Keratinocyte (primary cell): ENCODE measurements at regions not wholly inside any gene's neighbourhood (a gene's known extent, or its start where the extent isn't known, plus 50 kb on each side); places are given as distances from the start of the nearest gene placed in this dataset.

Experiments used
- DNase-seq: peaks from one replicate; pipeline ENCODE4 v3.0.0-alpha.2; 2011; ENCODE audit warnings: low read depth, missing footprints, low spot score
- FAIRE-seq: peaks from 2 replicates; lab custom pipeline; 2011; peaks lifted over from hg19 to GRCh38; lab: Jason Lieb, UNC
- H2AFZ ChIP-seq: 2 replicates; pipeline ENCODE4 v1.6.0; 2012; ENCODE audit warnings: low read length, control low read depth, inconsistent platforms; ENCODE audit not compliant: control insufficient read depth
- H3K27ac ChIP-seq: 2 replicates; pipeline ENCODE4 v1.5.1; 2011; ENCODE audit warnings: low read length; ENCODE audit not compliant: control insufficient read depth, insufficient read depth
- H3K27me3 ChIP-seq: 3 replicates; pipeline ENCODE4 v1.6.0; 2011; ENCODE audit warnings: low read length; ENCODE audit not compliant: control insufficient read depth, insufficient read depth; ENCODE audit errors: extremely low read depth
- H3K36me3 ChIP-seq, 2 experiments: 2 replicates in 1 of 2; 3 replicates in 1 of 2; pipeline ENCODE4 v1.5.1; 2011; ENCODE audit warnings: low read length in 2 of 2, mild to moderate bottlenecking in 1 of 2; ENCODE audit not compliant: control insufficient read depth in 2 of 2, insufficient read depth in 2 of 2; ENCODE audit errors: extremely low read depth in 1 of 2
- H3K4me1 ChIP-seq: 3 replicates; pipeline ENCODE4 v1.5.1; 2011; ENCODE audit warnings: low read length; ENCODE audit not compliant: control insufficient read depth, insufficient read depth; ENCODE audit errors: extremely low read depth
- H3K4me2 ChIP-seq: 3 replicates; pipeline ENCODE4 v1.6.0; 2011; ENCODE audit warnings: low read depth, low read length; ENCODE audit not compliant: control insufficient read depth, insufficient read depth; ENCODE audit errors: extremely low read depth
- H3K4me3 ChIP-seq, 3 experiments: fragments of 200-600 bp in 1 of 3; sonication (generic) in 1 of 3; 2 replicates in 2 of 3; 3 replicates in 1 of 3; pipeline ENCODE4 v1.5.1; 2011 to 2016; ENCODE audit warnings: low read length in 3 of 3, mild to moderate bottlenecking in 3 of 3, control low read depth in 2 of 3, inconsistent platforms in 1 of 3, low read depth in 1 of 3, mixed read lengths in 1 of 3, mixed run types in 1 of 3, moderate library complexity in 1 of 3; ENCODE audit not compliant: control insufficient read depth in 2 of 3, insufficient read depth in 2 of 3; ENCODE audit errors: extremely low read depth in 1 of 3
- H3K79me2 ChIP-seq: 2 replicates; pipeline ENCODE4 v1.6.0; 2012; ENCODE audit warnings: low read length; ENCODE audit not compliant: control insufficient read depth, insufficient read depth
- H3K9ac ChIP-seq: 3 replicates; pipeline ENCODE4 v1.6.0; 2011; ENCODE audit warnings: low read length; ENCODE audit not compliant: control insufficient read depth, insufficient read depth; ENCODE audit errors: extremely low read depth
- H3K9me1 ChIP-seq: 3 replicates; pipeline ENCODE4 v1.6.0; 2011; ENCODE audit warnings: low read length; ENCODE audit not compliant: control insufficient read depth, insufficient read depth; ENCODE audit errors: extremely low read depth
- H3K9me3 ChIP-seq: 2 replicates; pipeline ENCODE4 v1.5.1; 2012; ENCODE audit warnings: low read depth, low read length; ENCODE audit not compliant: control insufficient read depth
- H4K20me1 ChIP-seq: 3 replicates; pipeline ENCODE4 v1.6.0; 2011; ENCODE audit warnings: low read length; ENCODE audit not compliant: control insufficient read depth, insufficient read depth; ENCODE audit errors: extremely low read depth
- EZH2 ChIP-seq: IDR thresholded peaks from one replicate; pipeline ENCODE4 v1.6.1; 2012; ENCODE audit warnings: inconsistent platforms, mild to moderate bottlenecking, low read length, moderate library complexity
- dilution Hi-C: fragments of 300-500 bp; cut with MboI; formaldehyde crosslinking; loops from one replicate; pipeline ENCODE4 v1.7.0; 2020; ENCODE audit warnings: low sequenced_read_pairs; ENCODE audit not compliant: extremely low pct_ligation_motif_present
- TF ChIP-seq, protein P1 (sequence below), 3 experiments: IDR thresholded peaks in 1 of 3; conservative IDR thresholded peaks in 1 of 3; optimal IDR thresholded peaks in 1 of 3; 2 replicates in 2 of 3; 3 replicates in 1 of 3; pipeline versions ENCODE3 to v1.5.1; 2011; ENCODE audit warnings: low read length in 3 of 3, mild to moderate bottlenecking in 3 of 3, moderate library complexity in 2 of 3, control low read depth in 1 of 3, inconsistent platforms in 1 of 3; ENCODE audit not compliant: insufficient read depth in 2 of 3; ENCODE audit errors: extremely low read depth in 1 of 3

- dilution Hi-C loops = no loop called here
- no peaks in the 10 kb centered on the region for H3K27me3 ChIP-seq
- no peak overlapping the region for H3K27ac ChIP-seq
- no peaks in the 10 kb centered on the region for H3K36me3 ChIP-seq
- no peaks in the 10 kb centered on the region for H4K20me1 ChIP-seq
- no peak overlapping the region for H3K4me3 ChIP-seq
- H3K9me3 ChIP-seq = no peaks in the 10 kb centered on the region
- H3K79me2 ChIP-seq = no peaks in the 10 kb centered on the region
- no peak overlapping the region for H3K4me2 ChIP-seq
- H3K9ac ChIP-seq = no peak overlapping the region
- H3K4me1 ChIP-seq = peaks cover 6% of the 10 kb centered on the region
- H3K9me1 ChIP-seq = no peaks in the 10 kb centered on the region
- FAIRE-seq = no peak
- no peak overlapping the region for H2AFZ ChIP-seq
- TF ChIP-seq, protein P1, sequence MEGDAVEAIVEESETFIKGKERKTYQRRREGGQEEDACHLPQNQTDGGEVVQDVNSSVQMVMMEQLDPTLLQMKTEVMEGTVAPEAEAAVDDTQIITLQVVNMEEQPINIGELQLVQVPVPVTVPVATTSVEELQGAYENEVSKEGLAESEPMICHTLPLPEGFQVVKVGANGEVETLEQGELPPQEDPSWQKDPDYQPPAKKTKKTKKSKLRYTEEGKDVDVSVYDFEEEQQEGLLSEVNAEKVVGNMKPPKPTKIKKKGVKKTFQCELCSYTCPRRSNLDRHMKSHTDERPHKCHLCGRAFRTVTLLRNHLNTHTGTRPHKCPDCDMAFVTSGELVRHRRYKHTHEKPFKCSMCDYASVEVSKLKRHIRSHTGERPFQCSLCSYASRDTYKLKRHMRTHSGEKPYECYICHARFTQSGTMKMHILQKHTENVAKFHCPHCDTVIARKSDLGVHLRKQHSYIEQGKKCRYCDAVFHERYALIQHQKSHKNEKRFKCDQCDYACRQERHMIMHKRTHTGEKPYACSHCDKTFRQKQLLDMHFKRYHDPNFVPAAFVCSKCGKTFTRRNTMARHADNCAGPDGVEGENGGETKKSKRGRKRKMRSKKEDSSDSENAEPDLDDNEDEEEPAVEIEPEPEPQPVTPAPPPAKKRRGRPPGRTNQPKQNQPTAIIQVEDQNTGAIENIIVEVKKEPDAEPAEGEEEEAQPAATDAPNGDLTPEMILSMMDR (optimal IDR thresholded peaks at IDR 0.05 in 1 of 3, IDR thresholded peaks at IDR 0.05 in 1 of 3, conservative IDR thresholded peaks at IDR 0.05 in 1 of 3; ENCODE audit: extremely low read depth in 1 of 3, insufficient read depth in 2 of 3, low read length in 3 of 3) = no peak
- no peak for DNase-seq
These were observed 166.4 kb upstream of the KCTD3 start for GRCh38 chr1:215400741-215401140.

DNA sequence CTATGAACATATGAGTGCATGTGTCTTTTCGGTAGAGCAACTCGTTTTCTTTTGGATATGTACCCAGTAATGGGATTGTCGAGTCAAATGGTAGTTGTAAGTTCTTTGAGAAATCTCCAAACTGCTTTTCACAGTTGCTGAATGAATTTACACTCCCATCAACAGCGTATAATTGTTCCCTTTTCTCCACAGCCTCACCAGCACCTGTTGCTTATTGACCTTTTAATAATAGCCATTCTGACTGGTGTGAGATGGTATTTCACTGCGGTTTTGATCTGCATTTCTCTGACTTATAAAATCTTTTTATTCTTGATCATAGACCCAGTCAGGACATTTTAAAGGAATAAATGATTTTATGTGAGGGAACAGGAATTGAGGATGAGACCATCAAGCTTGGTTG is 165.0 kb upstream of the KCTD3 start:
- Histone ChIP-seq H3K36me3 (no peaks in the 10 kb centered on the region), H3K4me1 (peaks cover 6% of the 10 kb centered on the region), H4K20me1 (no peaks in the 10 kb centered on the region), H3K4me2 (no peak overlapping the region), H3K27ac (no peak overlapping the region), H3K9ac (no peak overlapping the region), H2AFZ (no peak overlapping the region), H3K4me3 (no peak overlapping the region), H3K79me2 (no peaks in the 10 kb centered on the region), H3K27me3 (no peaks in the 10 kb centered on the region), H3K9me3 (no peaks in the 10 kb centered on the region), H3K9me1 (no peaks in the 10 kb centered on the region)
- FAIRE-seq = no peak
- no peak for TF ChIP-seq EZH2
- TF ChIP-seq, protein P1 (optimal IDR thresholded peaks at IDR 0.05 in 1 of 3, IDR thresholded peaks at IDR 0.05 in 1 of 3, conservative IDR thresholded peaks at IDR 0.05 in 1 of 3; ENCODE audit: extremely low read depth in 1 of 3, insufficient read depth in 2 of 3, low read length in 3 of 3) = no peak
- dilution Hi-C loops = no loop called here
- no peak for DNase-seq
